Nephron progenitor cell (in vitro differentiated cells): ENCODE measurements at regions not wholly inside any gene's neighbourhood (a gene's known extent, or its start where the extent isn't known, plus 50 kb on each side); places are given as distances from the start of the nearest gene placed in this dataset.

Experiments used
- DNase-seq: peaks from one replicate; pipeline ENCODE4 v3.0.0; 2021
- H3K27ac Mint-ChIP-seq: 2 replicates; pipeline ENCODE4 v1.8.0; 2021; ENCODE audit warnings: mild to moderate bottlenecking, moderate library complexity, mixed read lengths
- H3K27me3 Mint-ChIP-seq: 2 replicates; pipeline ENCODE4 v1.8.0; 2021; ENCODE audit warnings: mild to moderate bottlenecking, low read depth, mixed read lengths; ENCODE audit not compliant: poor library complexity
- H3K36me3 Mint-ChIP-seq: 2 replicates; pipeline ENCODE4 v1.8.0; 2021; ENCODE audit warnings: low read depth, mixed read lengths
- H3K4me1 Mint-ChIP-seq: 2 replicates; pipeline ENCODE4 v1.8.0; 2021; ENCODE audit warnings: mixed read lengths
- H3K4me3 Mint-ChIP-seq: 2 replicates; pipeline ENCODE4 v1.8.0; 2021; ENCODE audit warnings: mild to moderate bottlenecking, moderate library complexity, mixed read lengths
- H3K9me3 Mint-ChIP-seq: 2 replicates; pipeline ENCODE4 v1.8.0; 2021; ENCODE audit warnings: mild to moderate bottlenecking, moderate library complexity, mixed read lengths
- TF ChIP-seq, protein P1 (sequence below): fragments of 200-600 bp; sonication (generic); IDR thresholded peaks from 2 replicates; pipeline ENCODE4 v1.5.0; 2021; ENCODE audit warnings: antibody characterized with exemption

- Mint-ChIP-seq H3K9me3 (no peaks in the 10 kb centered on the region), H3K4me3 (no peak overlapping the region), H3K27me3 (peaks cover 3% of the 10 kb centered on the region), H3K4me1 (no peaks in the 10 kb centered on the region), H3K27ac (no peak overlapping the region), H3K36me3 (no peaks in the 10 kb centered on the region)
- TF ChIP-seq, protein P1, sequence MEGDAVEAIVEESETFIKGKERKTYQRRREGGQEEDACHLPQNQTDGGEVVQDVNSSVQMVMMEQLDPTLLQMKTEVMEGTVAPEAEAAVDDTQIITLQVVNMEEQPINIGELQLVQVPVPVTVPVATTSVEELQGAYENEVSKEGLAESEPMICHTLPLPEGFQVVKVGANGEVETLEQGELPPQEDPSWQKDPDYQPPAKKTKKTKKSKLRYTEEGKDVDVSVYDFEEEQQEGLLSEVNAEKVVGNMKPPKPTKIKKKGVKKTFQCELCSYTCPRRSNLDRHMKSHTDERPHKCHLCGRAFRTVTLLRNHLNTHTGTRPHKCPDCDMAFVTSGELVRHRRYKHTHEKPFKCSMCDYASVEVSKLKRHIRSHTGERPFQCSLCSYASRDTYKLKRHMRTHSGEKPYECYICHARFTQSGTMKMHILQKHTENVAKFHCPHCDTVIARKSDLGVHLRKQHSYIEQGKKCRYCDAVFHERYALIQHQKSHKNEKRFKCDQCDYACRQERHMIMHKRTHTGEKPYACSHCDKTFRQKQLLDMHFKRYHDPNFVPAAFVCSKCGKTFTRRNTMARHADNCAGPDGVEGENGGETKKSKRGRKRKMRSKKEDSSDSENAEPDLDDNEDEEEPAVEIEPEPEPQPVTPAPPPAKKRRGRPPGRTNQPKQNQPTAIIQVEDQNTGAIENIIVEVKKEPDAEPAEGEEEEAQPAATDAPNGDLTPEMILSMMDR = no peak
- no peak for DNase-seq
These were observed 553.8 kb upstream of the CDH9 start for GRCh38 chr5:27592231-27592630.

- H3K9me3 Mint-ChIP-seq = no peaks in the 10 kb centered on the region
- no peak overlapping the region for H3K4me3 Mint-ChIP-seq
- no peaks in the 10 kb centered on the region for H3K36me3 Mint-ChIP-seq
- no peak for DNase-seq
- no peak overlapping the region for H3K27ac Mint-ChIP-seq
- peaks cover 3% of the 10 kb centered on the region for H3K27me3 Mint-ChIP-seq
- no peaks in the 10 kb centered on the region for H3K4me1 Mint-ChIP-seq
- TF ChIP-seq, protein P1 = no peak
These were observed 552.1 kb upstream of the CDH9 start for GRCh38 chr5:27590503-27590902.

GRCh38 chr5:27578279-27578678 is 539.9 kb upstream of the CDH9 start:
- no peaks in the 10 kb centered on the region for H3K36me3 Mint-ChIP-seq
- H3K4me3 Mint-ChIP-seq = no peak overlapping the region
- DNase-seq = no peak
- TF ChIP-seq, protein P1 = no peak
- H3K4me1 Mint-ChIP-seq = no peaks in the 10 kb centered on the region
- no peaks in the 10 kb centered on the region for H3K9me3 Mint-ChIP-seq
- H3K27me3 Mint-ChIP-seq = no peaks in the 10 kb centered on the region
- H3K27ac Mint-ChIP-seq = no peak overlapping the region

DNA sequence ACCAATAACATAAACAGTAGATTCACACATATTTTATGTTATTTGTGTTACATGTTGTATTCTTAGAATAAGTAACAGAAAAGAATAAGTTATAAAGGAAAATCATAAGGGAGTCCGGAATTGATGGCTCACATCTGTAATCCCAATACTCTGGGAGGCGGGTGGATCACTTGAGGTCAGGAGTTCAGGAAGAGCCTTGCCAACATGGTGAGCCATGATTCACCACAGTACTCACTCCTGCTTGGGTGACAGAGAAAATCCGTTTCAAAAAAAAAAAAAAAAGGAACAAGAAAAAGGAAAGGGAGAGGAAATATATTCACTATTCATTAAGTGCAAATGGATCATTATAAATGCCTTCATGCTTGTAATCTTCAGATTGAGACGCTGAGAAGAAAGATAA is 533.3 kb upstream of the CDH9 start:
- no peak overlapping the region for H3K27ac Mint-ChIP-seq
- H3K27me3 Mint-ChIP-seq = no peaks in the 10 kb centered on the region
- no peak for DNase-seq
- H3K4me3 Mint-ChIP-seq = no peak overlapping the region
- no peaks in the 10 kb centered on the region for H3K36me3 Mint-ChIP-seq
- H3K9me3 Mint-ChIP-seq = no peaks in the 10 kb centered on the region
- TF ChIP-seq, protein P1 = no peak
- H3K4me1 Mint-ChIP-seq = no peaks in the 10 kb centered on the region

DNA sequence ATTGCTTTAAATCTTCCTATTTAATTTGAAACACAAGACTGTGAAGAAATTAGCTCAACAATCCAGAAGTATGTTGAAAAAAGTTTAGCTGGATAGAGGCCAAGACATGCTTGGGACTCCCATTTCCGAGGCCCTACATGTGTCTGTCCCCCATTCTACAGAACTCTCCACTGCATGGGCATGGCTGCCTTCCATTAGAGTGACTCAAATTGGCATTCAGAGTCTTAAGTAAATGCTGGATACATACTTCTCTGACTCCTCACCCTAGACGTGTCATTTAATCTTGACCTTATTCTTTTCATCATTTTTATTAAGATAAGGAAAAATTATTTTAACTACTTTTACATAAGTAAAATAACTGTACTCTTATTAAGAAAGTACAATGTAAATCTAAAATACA is 530.4 kb upstream of the CDH9 start:
- Mint-ChIP-seq H3K27me3 (no peaks in the 10 kb centered on the region), H3K4me3 (no peak overlapping the region), H3K4me1 (no peaks in the 10 kb centered on the region), H3K9me3 (no peaks in the 10 kb centered on the region), H3K27ac (no peak overlapping the region), H3K36me3 (no peaks in the 10 kb centered on the region)
- DNase-seq = no peak
- TF ChIP-seq, protein P1 = no peak

- Mint-ChIP-seq H3K4me3 (no peak overlapping the region), H3K9me3 (no peaks in the 10 kb centered on the region), H3K36me3 (no peaks in the 10 kb centered on the region), H3K4me1 (peaks cover 7% of the 10 kb centered on the region), H3K27ac (peak overlapping the region; percentile 50), H3K27me3 (no peaks in the 10 kb centered on the region)
- no peak for DNase-seq
- TF ChIP-seq, protein P1 = no peak
These were observed 523.0 kb upstream of the CDH9 start for GRCh38 chr5:27561408-27561807.
